ENCODE measurements at regions not wholly inside any gene's neighbourhood (a gene's known extent, or its start where the extent isn't known, plus 50 kb on each side); places are given as distances from the start of the nearest gene placed in this dataset.

- Histone ChIP-seq H3K27me3 (ENCODE audit: control insufficient read depth, insufficient read depth, low read length) (no peaks in the 10 kb centered on the region), H3K36me3 (ENCODE audit: control insufficient read depth, insufficient read depth, low read length) (no peaks in the 10 kb centered on the region), H3K4me1 (ENCODE audit: control insufficient read depth, insufficient read depth, low read length) (no peaks in the 10 kb centered on the region), H3K4me3 (ENCODE audit: low read length) (no peak overlapping the region), H3K9me3 (replicated peaks; ENCODE audit: control insufficient read depth, low read depth, low read length) (no peaks in the 10 kb centered on the region), H3K27ac (ENCODE audit: low read length) (no peak overlapping the region)
- no peak for DNase-seq
- WGBS (ENCODE audit: insufficient coverage) = 80% methylated on average over 1 of the region's 4 CpGs
These were observed 84.9 kb upstream of the STXBP5 start for GRCh38 chr6:147119310-147119709.

DNA sequence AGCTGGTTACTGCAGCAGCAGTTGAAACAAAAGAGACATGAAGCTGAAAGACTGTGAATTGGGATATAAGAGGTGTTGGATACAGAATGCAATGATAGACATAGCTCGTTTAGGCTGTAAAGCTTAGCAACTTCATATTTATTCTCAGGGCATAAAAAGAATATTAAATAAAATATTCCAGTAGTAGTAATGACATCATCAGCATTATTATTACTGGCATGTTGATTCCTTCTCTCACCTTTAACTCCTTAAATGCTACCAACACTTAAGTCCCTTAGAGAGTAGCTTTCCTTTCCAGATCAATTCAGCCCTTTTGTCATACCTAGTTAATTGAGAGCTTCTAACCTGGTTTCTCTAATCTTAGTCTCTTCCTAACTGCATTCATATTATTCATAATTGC lies 81.4 kb upstream of the STXBP5 start:
- no peaks in the 10 kb centered on the region for H3K27me3 ChIP-seq (ENCODE audit: control insufficient read depth, insufficient read depth, low read length)
- DNase-seq = no peak
- H3K27ac ChIP-seq (ENCODE audit: low read length) = no peak overlapping the region
- no CpG with 5 or more reads among the region's 1 CpG for WGBS (ENCODE audit: insufficient coverage)
- H3K9me3 ChIP-seq (replicated peaks; ENCODE audit: control insufficient read depth, low read depth, low read length) = no peaks in the 10 kb centered on the region
- H3K4me1 ChIP-seq (ENCODE audit: control insufficient read depth, insufficient read depth, low read length) = no peaks in the 10 kb centered on the region
- H3K36me3 ChIP-seq (ENCODE audit: control insufficient read depth, insufficient read depth, low read length) = no peaks in the 10 kb centered on the region
- no peak overlapping the region for H3K4me3 ChIP-seq (ENCODE audit: low read length)

DNA sequence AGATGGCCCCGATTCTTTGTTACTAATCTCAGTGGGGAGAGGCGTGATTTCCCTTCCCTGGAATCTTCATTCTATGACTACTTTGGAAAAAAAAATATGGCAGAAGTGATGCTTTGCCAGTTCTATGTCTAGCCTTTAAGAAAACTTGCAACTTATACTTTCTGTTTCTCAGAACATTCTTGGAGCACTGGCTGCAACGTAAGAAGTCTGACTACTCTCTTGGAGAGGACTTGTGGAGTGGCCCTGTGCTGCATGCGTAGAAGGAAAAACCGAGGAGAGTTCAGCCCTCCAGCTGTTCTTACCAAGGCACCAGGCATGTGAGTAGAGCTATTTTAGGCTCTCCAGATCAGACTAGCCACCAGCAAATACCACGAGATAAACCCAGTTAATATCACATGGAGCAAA lies 77.6 kb upstream of the STXBP5 start:
- Histone ChIP-seq H3K4me3 (ENCODE audit: low read length) (no peak overlapping the region), H3K27ac (ENCODE audit: low read length) (peak overlapping the region; percentile 60), H3K36me3 (ENCODE audit: control insufficient read depth, insufficient read depth, low read length) (no peaks in the 10 kb centered on the region), H3K4me1 (ENCODE audit: control insufficient read depth, insufficient read depth, low read length) (no peaks in the 10 kb centered on the region), H3K27me3 (ENCODE audit: control insufficient read depth, insufficient read depth, low read length) (no peaks in the 10 kb centered on the region), H3K9me3 (replicated peaks; ENCODE audit: control insufficient read depth, low read depth, low read length) (no peaks in the 10 kb centered on the region)
- 50% methylated on average over 1 of the region's 6 CpGs for WGBS (ENCODE audit: insufficient coverage)
- DNase-seq = peak; percentile 65

GRCh38 chr6:147127587-147127986 lies 76.6 kb upstream of the STXBP5 start:
- Histone ChIP-seq H3K4me1 (ENCODE audit: control insufficient read depth, insufficient read depth, low read length) (no peaks in the 10 kb centered on the region), H3K27me3 (ENCODE audit: control insufficient read depth, insufficient read depth, low read length) (no peaks in the 10 kb centered on the region), H3K36me3 (ENCODE audit: control insufficient read depth, insufficient read depth, low read length) (no peaks in the 10 kb centered on the region), H3K27ac (ENCODE audit: low read length) (no peak overlapping the region), H3K4me3 (ENCODE audit: low read length) (no peak overlapping the region), H3K9me3 (replicated peaks; ENCODE audit: control insufficient read depth, low read depth, low read length) (no peaks in the 10 kb centered on the region)
- no peak for DNase-seq
- no CpG with 5 or more reads among the region's 2 CpGs for WGBS (ENCODE audit: insufficient coverage)

GRCh38 chr6:147128056-147128455 lies 76.2 kb upstream of the STXBP5 start:
- WGBS (ENCODE audit: insufficient coverage) = no CpG with 5 or more reads among the region's 2 CpGs
- H3K27ac ChIP-seq (ENCODE audit: low read length) = no peak overlapping the region
- no peak for DNase-seq
- no peaks in the 10 kb centered on the region for H3K4me1 ChIP-seq (ENCODE audit: control insufficient read depth, insufficient read depth, low read length)
- H3K9me3 ChIP-seq (replicated peaks; ENCODE audit: control insufficient read depth, low read depth, low read length) = no peaks in the 10 kb centered on the region
- H3K4me3 ChIP-seq (ENCODE audit: low read length) = no peak overlapping the region
- no peaks in the 10 kb centered on the region for H3K27me3 ChIP-seq (ENCODE audit: control insufficient read depth, insufficient read depth, low read length)
- no peaks in the 10 kb centered on the region for H3K36me3 ChIP-seq (ENCODE audit: control insufficient read depth, insufficient read depth, low read length)

DNA sequence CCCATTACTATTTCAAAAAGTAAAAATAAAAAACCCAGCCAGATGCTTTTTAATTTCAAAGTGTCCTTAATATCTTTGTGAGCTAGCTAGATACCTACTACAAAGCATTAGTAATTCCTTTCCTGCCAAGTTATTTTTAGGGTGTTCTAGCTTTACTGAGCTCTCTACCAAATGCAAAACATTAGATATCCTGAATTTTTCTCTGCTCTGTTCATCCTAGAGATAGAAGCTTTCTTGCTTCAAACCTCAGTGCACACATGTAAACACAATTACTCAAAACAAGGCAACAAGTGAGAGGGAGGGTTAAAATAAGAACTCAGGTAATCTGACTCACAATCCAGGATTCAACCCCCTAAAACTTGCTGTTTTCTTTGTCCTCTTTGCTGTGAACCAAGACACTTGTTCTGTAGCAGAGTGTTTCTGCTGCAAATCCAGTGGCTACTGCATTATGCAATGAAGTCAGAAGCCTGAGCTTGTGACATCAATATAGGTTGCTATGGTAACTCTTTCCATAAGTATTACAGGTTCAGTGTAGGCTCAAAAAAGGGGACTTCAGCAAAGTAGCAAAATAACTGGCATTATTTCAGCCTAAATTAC lies 72.6 kb upstream of the STXBP5 start:
- DNase-seq = peak; percentile 12
- no peaks in the 10 kb centered on the region for H3K36me3 ChIP-seq (ENCODE audit: control insufficient read depth, insufficient read depth, low read length)
- no peaks in the 10 kb centered on the region for H3K9me3 ChIP-seq (replicated peaks; ENCODE audit: control insufficient read depth, low read depth, low read length)
- H3K4me1 ChIP-seq (ENCODE audit: control insufficient read depth, insufficient read depth, low read length) = no peaks in the 10 kb centered on the region
- no peak overlapping the region for H3K4me3 ChIP-seq (ENCODE audit: low read length)
- no peak overlapping the region for H3K27ac ChIP-seq (ENCODE audit: low read length)
- H3K27me3 ChIP-seq (ENCODE audit: control insufficient read depth, insufficient read depth, low read length) = no peaks in the 10 kb centered on the region

DNA sequence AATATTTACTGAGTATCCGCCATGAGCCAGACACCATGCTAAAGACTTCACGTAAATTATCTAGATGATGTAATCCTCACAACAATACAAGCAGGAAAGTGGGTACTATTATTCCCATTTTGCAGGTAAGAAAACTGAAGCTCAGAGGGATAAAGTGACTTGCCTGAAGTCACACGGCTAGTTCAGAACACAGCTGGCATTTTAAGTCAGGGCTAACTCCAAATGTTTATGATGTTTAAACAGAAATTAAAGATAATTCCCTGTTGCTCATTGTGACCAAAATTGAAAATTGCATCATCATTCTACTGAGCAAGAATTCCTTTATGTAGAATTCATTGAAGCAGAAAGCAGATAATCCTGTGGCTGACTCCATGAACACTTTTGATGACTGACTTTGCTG lies 71.3 kb upstream of the STXBP5 start:
- WGBS (ENCODE audit: insufficient coverage) = no CpG with 5 or more reads among the region's 3 CpGs
- Histone ChIP-seq H3K36me3 (ENCODE audit: control insufficient read depth, insufficient read depth, low read length) (no peaks in the 10 kb centered on the region), H3K4me1 (ENCODE audit: control insufficient read depth, insufficient read depth, low read length) (no peaks in the 10 kb centered on the region), H3K27ac (ENCODE audit: low read length) (no peak overlapping the region), H3K9me3 (replicated peaks; ENCODE audit: control insufficient read depth, low read depth, low read length) (no peaks in the 10 kb centered on the region), H3K4me3 (ENCODE audit: low read length) (no peak overlapping the region), H3K27me3 (ENCODE audit: control insufficient read depth, insufficient read depth, low read length) (no peaks in the 10 kb centered on the region)
- DNase-seq = no peak

DNA sequence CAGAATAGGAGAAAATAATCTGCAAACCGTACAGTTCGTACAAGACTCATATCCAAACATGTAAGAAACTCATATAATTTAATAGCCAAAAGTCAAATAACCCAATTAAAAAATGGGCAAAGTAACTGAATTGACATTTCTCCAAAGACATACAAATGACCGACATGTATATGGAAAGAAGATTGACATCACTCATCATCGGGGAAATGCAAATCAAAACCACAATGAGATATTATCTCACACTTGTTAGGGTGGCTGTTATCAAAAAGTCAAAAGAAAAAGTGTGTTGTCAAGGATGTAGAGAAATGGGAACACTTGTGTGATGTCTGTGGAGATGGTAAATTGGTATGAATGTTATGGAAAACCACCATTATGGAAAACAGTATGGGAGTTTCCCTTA lies 70.5 kb upstream of the STXBP5 start:
- Histone ChIP-seq H3K4me1 (ENCODE audit: control insufficient read depth, insufficient read depth, low read length) (no peaks in the 10 kb centered on the region), H3K27me3 (ENCODE audit: control insufficient read depth, insufficient read depth, low read length) (no peaks in the 10 kb centered on the region)
- WGBS (ENCODE audit: insufficient coverage) = no CpG with 5 or more reads among the region's 4 CpGs

GRCh38 chr6:147135211-147135681 lies 69.0 kb upstream of the STXBP5 start:
- WGBS (ENCODE audit: insufficient coverage) = 88% methylated on average over 2 of the region's 2 CpGs
- no peak for DNase-seq
- H3K36me3 ChIP-seq (ENCODE audit: control insufficient read depth, insufficient read depth, low read length) = no peaks in the 10 kb centered on the region

More for the DNA sequence above, 70.5 kb upstream of the STXBP5 start:
- H3K36me3 ChIP-seq (ENCODE audit: control insufficient read depth, insufficient read depth, low read length) = no peaks in the 10 kb centered on the region
- no peak overlapping the region for H3K27ac ChIP-seq (ENCODE audit: low read length)
- DNase-seq = no peak
- H3K9me3 ChIP-seq (replicated peaks; ENCODE audit: control insufficient read depth, low read depth, low read length) = no peaks in the 10 kb centered on the region
- H3K4me3 ChIP-seq (ENCODE audit: low read length) = no peak overlapping the region

DNA sequence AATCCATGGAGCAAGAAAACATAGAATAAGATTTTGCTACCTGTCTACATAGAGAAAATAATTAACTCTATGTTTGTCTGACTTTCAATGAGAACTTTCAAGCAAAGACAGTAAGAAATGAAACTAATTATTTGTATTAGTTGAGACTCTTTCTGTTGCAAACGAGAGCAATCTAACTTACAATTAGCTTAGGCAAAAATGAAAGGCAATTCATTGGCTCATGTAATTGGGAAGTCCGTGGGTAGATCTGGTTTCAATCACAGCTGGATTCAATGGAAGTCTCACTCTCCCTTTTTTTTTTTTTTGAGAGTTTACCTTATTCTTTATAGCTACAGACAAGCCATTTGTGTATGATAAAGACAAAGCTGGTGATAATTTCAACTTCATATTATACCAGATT lies 68.2 kb upstream of the STXBP5 start:
- Histone ChIP-seq H3K27ac (ENCODE audit: low read length) (no peak overlapping the region), H3K36me3 (ENCODE audit: control insufficient read depth, insufficient read depth, low read length) (no peaks in the 10 kb centered on the region), H3K4me1 (ENCODE audit: control insufficient read depth, insufficient read depth, low read length) (no peaks in the 10 kb centered on the region), H3K4me3 (ENCODE audit: low read length) (no peak overlapping the region), H3K9me3 (replicated peaks; ENCODE audit: control insufficient read depth, low read depth, low read length) (no peaks in the 10 kb centered on the region), H3K27me3 (ENCODE audit: control insufficient read depth, insufficient read depth, low read length) (no peaks in the 10 kb centered on the region)
- no peak for DNase-seq
- WGBS (ENCODE audit: insufficient coverage) = no CpG with 5 or more reads among the region's 2 CpGs

More at GRCh38 chr6:147135211-147135681, 69.0 kb upstream of the STXBP5 start:
- H3K4me1 ChIP-seq (ENCODE audit: control insufficient read depth, insufficient read depth, low read length) = no peaks in the 10 kb centered on the region
- no peak overlapping the region for H3K4me3 ChIP-seq (ENCODE audit: low read length)
- H3K27ac ChIP-seq (ENCODE audit: low read length) = no peak overlapping the region
- no peaks in the 10 kb centered on the region for H3K27me3 ChIP-seq (ENCODE audit: control insufficient read depth, insufficient read depth, low read length)
- no peaks in the 10 kb centered on the region for H3K9me3 ChIP-seq (replicated peaks; ENCODE audit: control insufficient read depth, low read depth, low read length)

GRCh38 chr6:147137986-147138385 lies 66.2 kb upstream of the STXBP5 start:
- no peak overlapping the region for H3K4me3 ChIP-seq (ENCODE audit: low read length)
- H3K9me3 ChIP-seq (replicated peaks; ENCODE audit: control insufficient read depth, low read depth, low read length) = no peaks in the 10 kb centered on the region
- no peaks in the 10 kb centered on the region for H3K4me1 ChIP-seq (ENCODE audit: control insufficient read depth, insufficient read depth, low read length)
- H3K27me3 ChIP-seq (ENCODE audit: control insufficient read depth, insufficient read depth, low read length) = no peaks in the 10 kb centered on the region
- 80% methylated on average over 4 of the region's 4 CpGs for WGBS (ENCODE audit: insufficient coverage)
- no peaks in the 10 kb centered on the region for H3K36me3 ChIP-seq (ENCODE audit: control insufficient read depth, insufficient read depth, low read length)
- no peak for DNase-seq
- no peak overlapping the region for H3K27ac ChIP-seq (ENCODE audit: low read length)

Data from muscle of leg (tissue), 3 donors.